M059J (cell line): ENCODE measurements at regions not wholly inside any gene's neighbourhood (a gene's known extent, or its start where the extent isn't known, plus 50 kb on each side); places are given as distances from the start of the nearest gene placed in this dataset.
A peak's percentile ranks its signal among the peaks of the same experiment; 100 is the strongest.
"Not testable (repeated sequence)": the region's sequence is repeated elsewhere in the genome, so short reads cannot be mapped to it uniquely, and the experiment has no call there.

ENCODE experiments used
- DNase-seq: peaks from one replicate; pipeline ENCODE4 v3.0.0-alpha.2; 2012; ENCODE audit warnings: low read depth

DNA sequence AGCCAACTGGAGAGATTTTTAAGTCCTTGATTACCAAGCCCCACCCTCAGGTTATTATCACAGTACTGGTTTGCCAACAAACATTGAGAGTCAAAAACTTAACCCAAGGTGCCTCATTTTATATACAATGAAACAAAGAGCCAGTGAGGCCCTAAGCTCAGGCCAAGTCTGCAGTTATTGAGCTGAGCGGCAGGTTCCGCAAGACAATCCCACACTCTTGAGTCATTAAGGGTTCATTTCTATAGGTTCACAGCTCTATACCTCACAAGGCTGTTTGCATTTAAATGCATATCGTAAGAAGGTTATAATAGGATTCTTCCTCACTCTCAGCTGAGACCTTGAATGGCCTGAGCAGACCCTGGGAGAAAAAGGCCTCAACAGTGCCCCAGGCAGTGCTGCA, 268.4 kb upstream of the RGPD4 start:
- DNase-seq, result no peak

DNA sequence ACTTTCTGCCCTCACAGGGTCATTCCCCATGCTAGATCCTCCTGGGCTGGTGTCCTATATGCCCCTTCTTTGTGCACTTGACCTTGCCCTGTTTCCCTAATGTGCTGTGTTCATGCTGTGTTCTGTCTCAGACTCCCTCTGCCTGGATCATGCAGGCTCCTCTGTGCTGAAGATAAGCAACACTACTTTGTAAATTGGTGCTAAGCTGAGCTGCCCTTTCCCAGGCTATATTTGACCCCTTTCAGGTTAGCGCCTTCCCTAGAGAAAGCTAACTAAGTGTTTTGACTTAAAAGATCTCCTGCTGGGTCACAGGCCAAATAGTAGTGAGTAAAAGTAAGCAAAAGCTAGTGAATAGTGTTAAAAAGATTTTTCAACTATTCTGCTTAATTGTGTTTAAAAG, 257.2 kb upstream of the RGPD4 start:
- DNase-seq, result no peak

DNA sequence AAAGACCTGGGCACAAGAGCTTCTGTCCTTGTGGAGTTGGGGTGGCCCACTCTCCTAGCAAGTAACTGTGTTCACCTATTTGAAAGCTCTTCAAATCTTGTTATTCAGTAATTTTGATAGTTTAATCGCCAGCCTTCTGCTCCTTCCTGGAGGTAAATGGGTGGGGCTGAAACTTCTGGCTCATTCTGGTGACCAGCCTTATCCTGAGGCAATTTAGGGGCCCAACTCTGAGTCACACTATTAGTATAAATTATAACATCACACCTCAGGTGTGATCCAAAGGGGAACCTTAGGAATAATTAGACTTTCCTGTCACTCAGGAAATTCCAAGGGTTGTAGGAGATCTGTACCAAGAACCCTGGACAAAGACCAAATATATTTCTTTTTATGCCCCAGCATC, 255.8 kb upstream of the RGPD4 start:
- DNase-seq, result no peak

DNA sequence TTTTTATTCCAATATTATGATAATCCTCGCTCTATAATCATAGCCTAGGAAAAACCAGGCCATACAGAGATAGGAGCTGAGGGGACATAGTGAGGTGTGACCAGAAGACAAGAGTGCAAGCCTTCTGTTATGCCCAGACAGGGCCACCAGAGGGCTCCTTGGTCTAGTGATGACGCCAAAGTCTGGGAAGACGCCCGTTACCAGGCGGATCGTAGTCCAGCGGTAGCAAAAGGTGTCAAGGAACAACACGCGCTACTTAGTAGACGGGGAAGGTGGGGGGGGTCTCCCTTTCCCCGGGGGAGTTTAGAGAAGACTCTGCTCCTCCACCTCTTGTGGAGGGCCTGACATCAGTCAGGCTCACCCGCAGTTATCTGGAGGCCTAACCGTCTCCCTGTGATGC, 253.8 kb upstream of the RGPD4 start:
- not testable (repeated sequence) for DNase-seq

DNA sequence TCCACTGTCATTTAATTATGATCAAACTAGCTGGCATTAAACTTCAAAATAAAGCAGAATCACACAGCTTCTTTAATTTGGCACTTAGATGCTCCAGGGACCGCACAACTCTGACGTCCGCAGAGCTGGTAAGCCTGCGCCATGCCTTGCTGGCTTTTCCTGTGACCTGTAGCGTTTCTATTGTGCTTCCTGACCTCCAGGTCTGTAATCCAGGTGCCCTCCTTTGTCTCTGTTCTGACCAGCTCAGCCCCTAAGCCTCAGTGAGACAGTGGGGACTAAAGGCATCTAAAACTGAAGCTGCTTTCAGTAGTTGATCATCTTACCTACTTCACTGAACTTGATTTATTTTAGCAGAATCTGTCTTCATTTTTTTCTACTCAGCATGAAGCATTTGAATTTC, 249.7 kb upstream of the RGPD4 start:
- no peak for DNase-seq

DNA sequence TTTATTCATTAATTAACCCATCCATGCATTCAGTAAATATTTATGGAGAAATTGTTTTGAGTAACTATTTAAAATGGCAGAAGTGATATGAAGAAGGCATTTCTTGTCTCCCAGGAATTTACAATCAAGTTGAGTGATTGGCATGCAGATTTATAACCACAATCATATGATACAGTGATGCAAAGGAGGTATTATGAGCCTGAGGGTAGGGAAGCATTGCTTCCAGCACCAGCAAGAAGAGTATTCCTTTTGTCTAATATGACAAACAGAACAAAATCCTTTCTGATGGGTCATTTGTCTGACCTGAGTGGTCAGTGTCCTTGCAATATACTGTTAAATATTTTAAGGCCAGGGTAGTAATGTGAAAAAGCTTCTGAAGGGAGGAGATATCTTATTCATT, 244.2 kb upstream of the RGPD4 start:
- no peak for DNase-seq

DNA sequence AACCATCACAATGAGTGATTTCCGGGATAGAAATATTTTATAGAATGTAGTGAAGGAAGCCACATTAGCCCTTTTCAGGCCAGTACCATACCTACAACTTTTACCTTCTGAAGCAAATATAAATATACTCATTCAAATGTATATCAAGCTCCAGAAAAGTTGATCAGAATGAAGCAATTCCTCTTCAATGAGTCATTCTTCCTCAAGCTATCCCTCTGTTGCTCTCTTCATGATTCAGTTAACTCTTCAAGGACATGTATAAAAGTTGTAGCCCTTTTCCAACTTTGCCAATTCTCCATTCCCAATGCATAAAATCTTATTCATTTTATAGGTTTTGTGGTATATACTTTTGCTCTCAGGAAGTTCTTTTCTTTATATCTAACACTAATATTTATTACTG, 242.1 kb upstream of the RGPD4 start:
- peak; percentile 38 for DNase-seq

DNA sequence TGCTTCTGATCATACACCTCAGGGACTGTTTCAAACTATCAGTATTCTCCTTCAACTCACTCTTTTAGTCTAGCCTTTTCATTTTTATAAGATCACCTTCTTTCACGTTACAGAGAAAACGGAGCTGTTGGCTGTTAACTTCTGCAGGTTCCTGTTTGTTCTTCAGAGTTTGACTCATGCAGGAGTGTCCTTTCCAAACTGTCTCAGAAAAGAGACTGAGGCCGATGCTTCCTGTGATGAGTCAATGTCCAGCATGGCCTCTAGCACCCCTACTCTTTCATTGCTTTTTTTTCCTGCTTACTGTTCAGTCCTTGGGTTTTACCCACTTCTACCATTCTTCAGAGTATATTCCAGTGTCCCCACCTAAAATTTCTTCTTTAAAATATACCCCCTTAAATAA, 240.8 kb upstream of the RGPD4 start:
- DNase-seq, result peak; percentile 68

DNA sequence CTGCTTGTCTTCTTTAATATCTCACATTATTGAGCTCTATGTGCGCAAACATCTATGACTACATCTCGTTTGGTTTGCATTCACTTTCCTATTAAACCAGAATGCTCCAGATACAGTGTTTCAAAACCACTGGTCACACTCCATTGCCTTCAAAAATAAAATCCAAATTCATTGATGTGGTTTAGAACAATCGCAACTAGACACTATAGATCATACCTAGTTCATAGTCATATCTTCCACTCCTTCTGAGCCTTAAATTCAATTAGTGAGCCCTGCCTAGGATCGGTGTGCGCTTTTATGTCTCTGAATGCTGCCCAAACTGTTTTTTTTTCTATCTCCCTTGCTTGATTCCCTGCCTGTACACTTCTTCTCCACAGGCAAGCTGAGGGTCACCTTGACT, 238.5 kb upstream of the RGPD4 start:
- DNase-seq, result no peak

DNA sequence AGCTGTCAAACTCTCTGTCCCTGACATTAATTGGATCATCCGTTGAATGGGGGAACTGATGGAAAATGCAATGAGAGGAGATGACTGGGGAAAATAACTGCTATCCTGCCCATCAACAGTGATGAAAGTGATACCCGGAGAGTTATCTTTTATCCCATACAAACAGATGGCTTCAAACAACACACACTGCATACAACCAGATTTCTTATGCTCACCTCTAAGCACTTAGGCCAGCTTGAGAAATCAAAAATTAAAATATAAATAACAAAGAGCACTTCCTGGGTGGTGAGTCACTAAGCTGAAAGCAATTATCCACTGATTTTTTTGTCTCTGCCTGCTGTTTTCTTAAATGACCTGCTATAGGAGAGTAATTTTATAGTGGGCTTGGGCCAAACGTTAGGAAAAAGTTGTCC, 237.6 kb upstream of the RGPD4 start:
- no peak for DNase-seq

DNA sequence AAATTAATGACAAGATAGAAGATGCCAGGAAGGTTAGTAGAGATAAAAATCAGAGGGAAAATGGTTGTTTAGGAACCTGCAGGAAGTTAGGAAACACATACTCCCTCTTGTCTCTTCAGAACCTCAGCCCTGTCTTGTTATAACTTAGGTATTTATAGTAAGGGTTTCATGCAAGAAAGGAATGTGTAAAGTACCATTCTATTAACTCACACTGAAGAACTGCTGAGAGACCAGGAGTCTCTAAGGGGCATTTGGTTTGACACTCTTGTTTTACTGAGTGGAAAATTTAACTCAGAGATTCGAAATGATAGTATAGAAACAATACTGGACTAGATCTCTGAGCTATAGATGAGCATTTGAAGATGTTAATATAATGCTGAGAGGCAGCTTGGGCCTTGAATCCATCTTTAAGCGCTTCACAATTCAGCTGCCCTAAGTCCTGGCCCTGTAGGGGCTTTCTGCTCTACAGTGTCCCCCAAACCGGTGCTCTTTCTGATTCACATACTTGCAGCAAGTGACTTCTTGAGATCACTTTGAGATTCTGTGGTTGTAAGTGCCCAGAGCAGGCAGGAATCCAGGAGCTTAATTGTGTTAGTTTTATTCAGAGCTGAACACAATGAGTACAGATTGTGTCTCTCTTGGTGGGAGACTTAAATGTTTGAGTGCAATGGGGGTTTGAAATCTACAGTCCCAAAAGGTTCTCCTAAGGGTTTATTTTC, 235.0 kb upstream of the RGPD4 start:
- DNase-seq, result peak; percentile 36

DNA sequence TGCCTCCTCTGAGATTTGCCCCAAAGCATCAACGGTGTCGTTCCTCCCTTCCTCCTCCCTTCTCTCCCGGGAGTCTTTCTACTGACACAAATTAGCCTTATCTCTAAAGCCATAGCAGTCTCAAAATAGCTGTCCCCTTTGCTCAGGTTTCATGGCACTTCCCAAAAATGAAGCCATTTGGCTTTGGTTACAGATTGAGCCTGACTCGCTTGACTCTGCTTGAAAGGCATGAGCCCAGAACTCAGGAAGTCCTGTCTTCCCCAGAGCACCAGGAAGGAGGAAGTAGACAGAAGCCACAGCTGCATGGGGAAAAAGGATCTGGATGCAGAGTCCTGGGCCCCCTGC, 234.4 kb upstream of the RGPD4 start:
- no peak for DNase-seq

DNA sequence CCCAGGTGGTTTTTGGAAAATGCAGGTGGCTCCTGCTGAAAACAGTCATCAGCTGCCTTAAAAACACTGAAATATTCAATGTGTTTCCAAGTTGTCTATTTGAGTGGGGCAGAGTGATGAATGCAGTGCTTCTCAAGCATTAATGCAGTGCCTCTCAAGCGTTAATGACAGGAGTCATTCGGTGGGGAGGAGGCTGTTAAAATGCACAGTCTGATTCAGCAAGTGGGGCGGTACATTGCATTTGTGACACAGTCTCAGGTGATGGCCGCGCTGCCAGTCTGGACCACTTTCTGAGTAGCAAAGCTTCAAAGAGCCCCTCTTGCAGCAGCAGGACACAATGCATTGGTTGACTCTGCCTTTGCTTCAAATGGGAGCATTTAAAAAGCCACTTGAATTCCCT, 231.4 kb upstream of the RGPD4 start:
- no peak for DNase-seq

DNA sequence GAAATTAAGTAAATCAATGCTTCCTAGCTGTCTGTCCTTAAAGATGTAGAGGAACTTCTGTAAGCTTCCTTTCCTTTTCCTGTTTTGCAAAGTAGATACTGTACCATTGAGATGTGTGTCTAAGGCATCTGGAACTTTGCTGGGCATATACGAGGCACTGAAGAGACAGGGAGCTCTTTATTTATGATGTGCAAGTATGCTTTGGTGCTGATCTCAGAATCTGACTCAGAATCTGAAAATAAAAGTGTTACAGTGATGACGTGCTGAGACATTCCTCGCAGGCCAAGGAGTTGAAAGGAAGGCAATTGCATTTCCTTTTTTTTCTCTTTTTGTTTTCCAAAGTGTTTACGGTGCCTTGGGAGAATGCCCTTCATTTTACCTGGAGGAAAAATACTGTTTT, 230.9 kb upstream of the RGPD4 start:
- peak; percentile 64 for DNase-seq

DNA sequence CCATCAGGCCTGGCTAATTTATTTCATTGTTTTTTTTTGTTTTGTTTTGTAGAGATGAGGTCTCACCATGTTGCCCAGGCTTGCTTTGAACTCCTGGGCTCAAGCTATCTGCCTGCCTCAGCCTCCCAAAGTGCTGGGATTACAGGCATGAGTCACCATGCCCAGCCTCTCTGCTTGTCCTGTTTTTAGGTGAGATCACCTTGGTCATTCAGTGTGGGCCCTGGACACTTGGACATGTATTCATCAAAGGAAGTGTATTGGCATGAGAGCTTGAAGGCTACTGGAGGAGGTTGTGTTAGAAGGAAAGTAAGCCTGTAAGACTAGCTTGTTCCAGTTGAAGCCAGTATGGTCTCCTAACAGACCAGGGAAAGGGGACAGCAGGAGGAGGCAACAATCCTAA, 229.2 kb upstream of the RGPD4 start:
- DNase-seq, result peak; percentile 54

DNA sequence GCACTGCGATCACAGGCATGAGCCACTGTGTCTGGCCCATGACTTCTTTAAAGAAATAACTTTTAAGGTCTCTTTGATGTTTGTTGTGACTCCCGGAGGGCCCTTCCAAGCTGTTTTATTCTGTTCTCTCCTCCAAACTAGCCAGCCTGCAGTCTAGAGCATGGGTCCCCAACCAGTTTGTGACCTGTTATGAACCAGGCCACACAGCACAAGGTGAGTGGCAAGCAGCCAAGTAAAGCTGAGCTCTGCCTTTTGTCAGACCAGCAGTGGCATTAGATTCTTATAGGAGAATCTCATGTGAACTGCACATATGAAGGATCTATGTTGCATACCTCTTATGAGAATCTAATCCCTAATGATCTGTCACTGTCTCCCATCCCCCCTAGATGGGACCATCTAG, 223.9 kb upstream of the RGPD4 start:
- DNase-seq, result no peak

DNA sequence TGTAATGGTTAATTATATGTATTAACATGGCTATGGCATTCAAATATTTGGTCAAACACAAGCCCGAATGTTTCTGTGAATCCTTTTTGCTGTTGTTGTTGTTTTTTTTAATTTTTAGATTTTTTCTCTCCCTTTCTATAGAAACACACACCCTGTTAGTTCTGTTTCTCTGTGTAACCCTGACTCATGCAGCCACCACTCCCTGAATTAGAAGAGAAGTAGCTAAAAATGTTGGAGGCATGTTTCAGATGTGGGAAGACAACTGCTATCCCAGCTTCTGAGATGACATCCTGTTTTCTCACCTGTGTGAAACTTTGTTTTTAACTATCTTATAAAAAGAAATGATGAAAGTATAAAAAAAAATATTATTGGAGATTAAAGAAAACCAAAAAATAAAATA, 219.6 kb upstream of the RGPD4 start:
- DNase-seq, result no peak

DNA sequence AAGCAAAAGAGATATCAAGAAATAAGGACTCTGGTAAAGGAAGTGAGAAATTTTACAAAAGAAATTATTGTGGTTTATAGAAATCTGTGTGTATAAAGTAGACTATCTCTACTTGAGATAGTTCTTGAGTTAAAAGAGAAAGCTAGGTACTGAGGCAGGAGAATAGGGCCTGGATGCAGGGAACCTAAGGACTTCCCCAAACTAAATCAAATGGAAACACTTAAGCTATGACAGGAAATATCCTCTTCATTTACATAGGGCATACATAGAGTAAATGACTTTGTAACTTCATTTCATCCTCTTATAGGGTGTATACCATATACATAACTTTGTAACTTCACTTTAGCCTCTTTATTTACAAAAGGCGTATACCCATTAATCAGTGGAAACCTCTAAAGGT, 219.2 kb upstream of the RGPD4 start:
- DNase-seq, result no peak

DNA sequence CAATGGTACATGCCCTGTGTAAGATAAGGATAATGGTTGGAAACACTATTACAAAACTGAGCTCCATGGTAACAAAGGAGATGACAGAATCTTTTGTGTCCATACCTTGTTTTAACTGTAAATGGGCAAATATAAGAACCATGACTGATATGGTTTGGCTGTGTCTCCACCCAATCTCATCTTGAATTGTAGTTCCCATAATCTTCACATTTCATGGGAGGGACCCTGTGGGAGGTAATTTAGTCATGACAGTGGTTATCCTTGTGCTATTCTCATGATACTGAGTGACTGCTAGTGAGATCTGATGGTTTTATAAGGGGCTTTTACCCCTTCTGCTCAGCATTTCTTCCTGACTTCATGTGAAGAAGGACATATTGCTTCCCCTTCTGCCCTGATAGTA, 211.7 kb upstream of the RGPD4 start:
- DNase-seq, result no peak

DNA sequence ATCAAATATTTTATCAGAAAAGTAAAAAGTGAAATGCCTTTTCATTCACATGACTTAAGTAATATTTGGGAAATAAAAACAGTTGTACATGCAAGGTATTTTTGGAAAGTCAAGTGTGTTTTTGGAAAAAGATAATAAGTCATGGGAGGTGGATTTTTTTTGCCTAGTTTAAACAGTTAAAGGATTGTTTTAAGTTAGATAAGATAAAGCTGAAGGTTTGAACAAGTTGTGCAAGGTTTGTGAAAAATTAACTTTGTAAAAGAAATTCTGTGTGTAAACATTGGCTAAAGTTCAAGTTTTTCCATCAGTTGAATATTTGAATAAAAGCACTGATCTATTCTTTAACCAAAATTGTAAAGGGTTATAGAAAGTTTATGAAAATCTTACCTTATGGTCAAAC, 207.9 kb upstream of the RGPD4 start:
- no peak for DNase-seq

DNA sequence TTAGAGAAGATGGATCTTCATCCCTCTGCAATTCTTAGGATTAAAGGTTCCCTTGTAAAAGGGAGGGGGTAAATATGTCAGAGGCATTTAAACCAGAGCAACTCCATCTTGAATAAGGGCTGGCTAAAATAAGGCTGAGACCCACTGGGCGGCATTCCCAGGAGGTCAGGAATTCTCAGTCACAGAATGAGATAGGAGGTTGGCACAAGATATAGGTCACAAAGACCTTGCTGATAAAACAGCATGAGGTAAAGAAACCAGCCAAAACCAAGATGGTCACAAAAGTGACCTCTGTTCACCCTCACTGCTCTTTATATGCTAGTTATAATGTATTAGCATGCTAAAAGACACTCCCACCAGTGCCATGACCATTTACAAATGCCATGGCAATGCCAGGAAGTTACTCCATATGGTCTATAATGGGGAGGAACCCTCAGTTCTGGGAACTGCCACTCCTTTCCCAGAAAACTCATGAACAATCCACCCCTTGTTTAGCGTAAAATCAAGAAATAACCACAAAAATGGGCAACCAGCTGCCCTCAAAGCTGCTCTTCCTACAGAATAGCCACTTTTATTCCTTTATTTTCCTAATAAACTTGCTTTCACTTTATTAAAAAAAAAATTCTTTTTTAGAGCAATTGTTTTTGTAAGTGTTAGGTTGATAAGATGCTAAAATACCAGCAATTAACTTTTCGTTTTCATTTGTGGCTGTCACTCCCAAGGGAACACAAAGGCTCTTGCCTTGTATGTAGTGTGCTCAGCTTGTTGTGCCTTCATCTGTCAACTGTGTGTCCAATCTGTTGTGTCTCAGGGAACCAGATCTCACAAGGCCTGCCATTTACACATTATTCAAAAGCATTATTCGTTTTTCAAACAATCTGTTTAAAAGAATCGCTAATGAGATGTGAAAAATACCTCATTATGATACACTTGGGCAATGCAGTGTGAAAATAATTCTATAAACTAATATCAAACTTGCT, 205.2 kb upstream of the RGPD4 start:
- no peak for DNase-seq

DNA sequence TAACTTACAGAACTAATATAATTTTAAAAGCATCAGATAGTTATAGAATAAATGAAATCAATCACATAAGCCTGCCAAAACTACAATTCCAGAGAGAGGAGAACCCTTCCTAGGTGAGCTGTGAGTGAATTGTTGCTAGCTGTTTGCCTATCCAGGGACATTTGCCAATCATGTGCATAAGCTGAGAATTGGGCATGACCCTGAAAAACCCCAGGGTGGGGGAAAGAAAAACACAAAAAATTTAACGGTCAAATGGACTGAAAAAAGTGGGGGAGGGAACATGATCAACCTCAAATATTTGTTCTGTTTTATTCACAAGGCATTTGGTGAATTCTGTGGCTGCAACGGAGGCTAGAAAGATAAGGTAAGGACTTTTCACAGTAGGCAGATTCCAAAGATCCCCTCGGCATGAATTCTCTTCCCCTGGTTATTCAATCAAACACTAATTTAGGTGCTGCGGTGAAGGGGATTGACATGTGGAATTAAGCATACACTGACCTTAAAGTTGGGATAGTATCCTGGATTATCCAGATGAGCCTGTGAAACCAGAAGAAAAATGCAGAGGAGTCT, 203.9 kb upstream of the RGPD4 start:
- DNase-seq, result peak; percentile 20

DNA sequence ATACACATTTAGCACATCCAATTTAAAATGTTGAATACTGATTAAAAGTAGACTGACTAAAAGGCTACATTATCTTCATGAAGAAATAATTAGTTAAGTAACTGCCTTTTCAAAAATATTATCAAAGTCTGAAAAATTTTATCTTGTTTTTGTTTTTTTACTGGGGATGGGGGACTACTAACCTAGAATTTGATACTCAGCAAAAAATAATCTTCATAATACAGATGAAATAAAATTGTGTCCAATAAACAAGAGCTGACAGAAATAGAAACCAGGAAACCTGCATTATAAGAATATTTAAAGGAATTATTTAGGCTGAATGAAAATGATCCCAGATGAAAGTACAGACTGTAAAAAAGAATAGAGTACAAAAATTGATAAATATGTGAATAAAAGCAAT, 200.7 kb upstream of the RGPD4 start:
- DNase-seq, result no peak
